ENCODE measurements at regions not wholly inside any gene's neighbourhood (a gene's known extent, or its start where the extent isn't known, plus 50 kb on each side); places are given as distances from the start of the nearest gene placed in this dataset.

GRCh38 chr10:36390221-36390620 lies 735.2 kb upstream of the ANKRD30A start:
- no peak for DNase-seq (ENCODE audit: low read depth in 2 of 3, low spot score in 1 of 3)

DNA sequence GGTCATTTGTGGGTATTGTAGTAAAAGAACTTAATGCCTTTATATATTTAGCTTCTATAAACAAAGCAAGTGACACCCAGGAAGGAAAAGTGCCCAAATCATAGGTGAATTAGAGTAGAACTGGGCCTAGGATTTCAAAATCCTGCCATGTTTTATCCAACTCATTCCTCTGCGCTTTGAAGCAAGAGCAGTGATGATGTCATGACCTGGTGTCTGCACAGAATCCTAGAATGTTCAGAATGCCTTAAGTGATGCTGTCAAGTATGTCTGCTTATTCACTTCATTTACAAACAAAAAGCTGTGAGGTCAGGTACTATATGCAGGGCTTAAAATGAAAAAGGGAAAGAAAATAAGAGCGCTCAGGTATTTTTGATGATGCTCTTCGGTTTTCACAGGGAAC lies 737.2 kb upstream of the ANKRD30A start:
- DNase-seq (ENCODE audit: low read depth in 2 of 3, low spot score in 1 of 3): no peak

DNA sequence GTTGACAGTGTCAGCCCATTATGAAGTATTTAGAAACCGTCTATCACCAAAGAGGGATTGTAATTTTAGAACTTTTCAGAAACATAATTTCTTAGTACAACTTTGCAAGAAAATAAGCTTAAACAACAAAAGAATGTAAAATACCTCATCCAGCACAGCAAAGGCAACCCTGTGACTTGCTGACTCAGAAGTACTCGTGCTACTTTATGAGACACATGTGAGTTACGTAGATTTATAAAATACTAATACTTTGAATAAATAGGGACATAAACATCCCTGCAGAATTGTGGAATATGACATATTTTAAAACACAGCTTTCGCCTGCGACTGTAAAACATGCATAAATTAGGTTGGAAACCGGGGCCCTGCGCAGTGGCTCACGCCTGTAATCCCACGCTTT lies 739.7 kb upstream of the ANKRD30A start:
- DNase-seq (ENCODE audit: low read depth in 2 of 3, low spot score in 1 of 3): no peak

DNA sequence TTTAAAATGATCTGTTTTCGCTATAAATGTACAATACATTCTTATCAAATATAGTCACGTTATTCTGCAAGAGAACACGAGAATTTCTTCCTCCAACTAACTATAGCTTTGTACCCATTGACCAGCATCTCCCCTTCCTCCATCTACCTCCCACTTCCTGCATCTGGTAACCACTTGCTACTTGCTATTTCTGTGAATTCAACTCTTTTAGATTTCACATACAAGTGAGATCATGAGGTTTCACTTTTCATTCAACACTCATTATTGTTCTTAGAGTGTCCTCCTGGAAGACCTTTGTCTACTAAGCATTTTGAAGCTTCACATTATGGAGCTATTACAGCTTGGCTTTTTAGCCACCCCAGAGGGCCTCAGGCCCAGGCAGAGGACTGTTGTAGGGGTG lies 741.3 kb upstream of the FZD8 start:
- DNase-seq (ENCODE audit: low read depth in 2 of 3, low spot score in 1 of 3): no peak

GRCh38 chr10:36381748-36382147 lies 739.7 kb upstream of the FZD8 start:
- DNase-seq (ENCODE audit: low read depth in 2 of 3, low spot score in 1 of 3): no peak

- no peak for DNase-seq (ENCODE audit: low read depth in 2 of 3, low spot score in 1 of 3)
These were observed 738.4 kb upstream of the FZD8 start for GRCh38 chr10:36380538-36380937.

GRCh38 chr10:36375107-36375506 lies 733.0 kb upstream of the FZD8 start:
- no peak for DNase-seq (ENCODE audit: low read depth in 2 of 3, low spot score in 1 of 3)

- DNase-seq (ENCODE audit: low read depth in 2 of 3, low spot score in 1 of 3): no peak
These were observed 731.5 kb upstream of the FZD8 start for GRCh38 chr10:36373424-36374096.

DNA sequence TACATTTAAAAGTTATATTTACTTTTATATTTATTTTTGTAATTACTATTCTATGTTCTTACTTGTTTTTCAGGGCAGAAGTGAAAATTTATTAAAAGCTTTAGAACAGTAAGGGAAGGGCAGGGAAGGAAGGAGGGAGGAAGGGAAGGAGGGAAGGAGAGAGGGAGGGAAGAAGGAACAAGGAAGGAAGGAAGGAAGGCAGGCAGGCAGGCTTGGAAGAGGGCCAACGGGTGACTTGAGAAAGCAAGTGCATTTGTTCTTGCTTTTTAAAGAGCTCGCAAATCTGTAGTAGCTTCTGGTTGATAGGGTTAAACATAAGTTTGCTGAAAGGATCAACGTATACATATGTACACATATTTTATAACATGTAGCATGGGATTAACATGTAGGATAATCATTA lies 725.3 kb upstream of the FZD8 start:
- DNase-seq (ENCODE audit: low read depth in 2 of 3, low spot score in 1 of 3): no peak

- DNase-seq (ENCODE audit: low read depth in 2 of 3, low spot score in 1 of 3): no peak
These were observed 724.7 kb upstream of the FZD8 start for GRCh38 chr10:36366843-36367242.

GRCh38 chr10:36366065-36366464 lies 724.0 kb upstream of the FZD8 start:
- no peak for DNase-seq (ENCODE audit: low read depth in 2 of 3, low spot score in 1 of 3)

DNA sequence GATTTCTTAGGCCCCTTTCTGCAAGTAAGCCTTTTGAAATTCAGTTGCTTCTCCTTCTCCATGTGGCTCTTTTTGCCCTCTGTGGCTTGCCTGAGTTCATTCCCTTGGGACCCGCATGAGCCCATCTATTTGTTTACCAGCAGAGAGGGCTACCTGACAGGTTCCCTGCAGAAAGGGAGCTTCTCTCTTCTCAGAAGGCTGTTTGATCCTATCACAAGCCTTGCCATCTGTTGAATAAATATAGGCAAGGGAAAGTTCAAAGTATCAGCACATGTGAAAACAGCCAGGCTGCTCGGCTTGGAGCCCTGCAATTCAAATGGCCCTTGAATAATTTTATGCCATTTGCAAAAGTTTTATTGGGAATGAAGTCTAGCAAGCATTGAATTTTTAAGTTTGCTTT lies 720.2 kb upstream of the FZD8 start:
- no peak for DNase-seq (ENCODE audit: low read depth in 2 of 3, low spot score in 1 of 3)

DNA sequence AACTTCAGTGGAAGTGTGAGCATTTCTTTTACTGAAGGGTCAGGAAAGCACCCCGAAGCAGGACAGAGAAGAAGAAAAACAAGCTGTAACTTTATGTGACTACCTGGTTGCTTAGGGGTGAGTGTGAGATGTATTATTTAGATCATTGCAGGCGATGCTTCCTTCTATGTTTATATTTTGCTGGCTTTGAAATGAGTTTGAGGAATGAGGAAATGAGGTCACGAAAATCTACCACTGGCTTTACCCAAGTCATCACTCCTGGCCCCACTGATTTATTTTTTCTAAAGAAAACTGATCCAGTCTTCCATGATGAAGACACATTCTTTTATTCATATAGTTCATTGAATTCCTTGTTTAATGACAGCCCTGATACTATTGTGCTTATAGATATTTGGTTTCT lies 716.6 kb upstream of the FZD8 start:
- DNase-seq (ENCODE audit: low read depth in 2 of 3, low spot score in 1 of 3): no peak

DNA sequence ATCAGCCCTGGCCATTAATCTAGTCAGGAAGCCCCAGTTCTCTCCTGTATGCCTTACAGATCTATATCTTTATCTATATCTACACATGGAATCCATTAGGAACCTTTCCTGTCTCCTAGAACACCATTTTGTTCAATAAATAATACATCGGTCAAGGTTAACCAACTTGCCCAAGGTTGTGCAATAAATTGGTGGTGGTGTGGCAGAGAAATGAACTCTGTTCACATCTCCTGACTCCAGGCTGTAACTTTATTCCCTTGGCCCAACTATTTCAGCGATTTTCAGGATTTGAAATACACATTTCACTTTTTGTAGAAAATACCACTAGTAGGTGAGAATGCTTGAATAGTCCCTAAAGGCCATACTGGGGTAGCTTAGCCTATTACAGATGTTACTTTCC lies 712.5 kb upstream of the FZD8 start:
- DNase-seq (ENCODE audit: low read depth in 2 of 3, low spot score in 1 of 3): no peak

GRCh38 chr10:36351159-36351558 lies 709.1 kb upstream of the FZD8 start:
- DNase-seq (ENCODE audit: low read depth in 2 of 3, low spot score in 1 of 3): no peak

DNA sequence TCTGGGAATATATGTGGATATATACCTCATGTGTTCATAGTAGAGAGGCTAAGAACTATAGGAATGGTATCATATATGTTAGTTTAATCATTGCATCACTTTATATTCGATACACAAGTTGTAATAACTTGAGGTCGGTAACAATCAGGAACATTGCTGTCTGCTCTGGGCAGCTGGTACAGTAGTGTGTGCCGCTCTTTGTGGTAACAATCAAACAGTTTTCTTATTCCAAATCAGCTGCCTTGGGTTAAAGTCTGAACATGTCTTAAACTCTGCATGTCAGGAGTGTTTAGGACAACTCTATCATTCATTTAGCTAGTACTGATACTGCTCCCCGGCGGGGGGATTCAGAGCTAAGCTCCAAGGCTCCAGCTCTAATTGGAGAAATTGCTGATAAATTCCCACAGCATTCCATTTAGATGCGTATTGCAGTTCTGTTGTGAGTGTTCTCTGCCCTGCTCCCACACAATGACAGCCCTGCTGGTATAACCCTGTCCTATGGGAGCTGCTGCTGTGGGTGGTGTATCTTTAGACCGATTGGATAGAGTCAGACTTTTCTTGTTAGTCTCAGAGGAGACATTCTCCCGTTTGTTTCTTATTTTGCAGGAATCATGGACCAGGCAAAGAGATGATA lies 707.5 kb upstream of the FZD8 start:
- no peak for DNase-seq (ENCODE audit: low read depth in 2 of 3, low spot score in 1 of 3)

- DNase-seq (ENCODE audit: low read depth in 2 of 3, low spot score in 1 of 3): no peak
These were observed 703.7 kb upstream of the FZD8 start for GRCh38 chr10:36345807-36346206.

DNA sequence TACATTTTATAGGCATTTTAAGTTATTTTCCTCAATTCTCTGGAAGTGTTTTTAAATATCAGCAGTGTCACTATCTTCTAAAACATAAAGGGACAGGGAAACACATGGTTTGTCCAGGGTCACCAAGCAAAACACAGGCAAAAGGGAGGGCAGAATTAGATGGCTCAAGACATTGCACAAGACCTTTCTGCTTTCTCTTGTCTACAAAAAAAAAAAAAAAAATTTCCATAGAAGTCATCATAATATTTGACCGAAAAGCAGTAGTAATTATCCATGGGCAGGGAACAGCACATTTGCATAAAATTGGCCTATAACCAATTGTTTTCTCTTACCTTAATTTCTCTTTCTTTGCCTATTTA lies 703.1 kb upstream of the FZD8 start:
- DNase-seq (ENCODE audit: low read depth in 2 of 3, low spot score in 1 of 3): no peak

GRCh38 chr10:36344240-36345174 lies 702.4 kb upstream of the FZD8 start:
- DNase-seq (ENCODE audit: low read depth in 2 of 3, low spot score in 1 of 3): no peak

- DNase-seq (ENCODE audit: low read depth in 2 of 3, low spot score in 1 of 3): no peak
These were observed 700.7 kb upstream of the FZD8 start for GRCh38 chr10:36342781-36343180.

DNA sequence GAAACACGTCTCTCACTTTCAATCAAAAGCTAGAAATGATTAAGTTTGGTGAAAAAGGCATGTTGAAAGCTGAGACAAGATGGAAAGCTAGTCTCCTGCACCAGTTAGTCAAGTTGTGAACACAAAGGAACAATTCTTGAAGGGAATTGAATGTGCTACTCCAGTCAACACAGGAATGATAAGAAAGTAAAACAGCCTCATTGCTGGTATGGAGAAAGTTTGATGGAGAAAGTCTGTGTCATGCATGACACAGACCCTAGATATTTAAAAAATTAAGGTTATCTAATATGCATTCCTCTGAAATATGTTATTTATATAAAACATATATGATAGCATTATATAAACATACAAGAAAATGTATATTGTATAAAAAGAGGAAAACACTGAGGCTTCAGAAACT lies 699.4 kb upstream of the FZD8 start:
- DNase-seq (ENCODE audit: low read depth in 2 of 3, low spot score in 1 of 3): no peak

- no peak for DNase-seq (ENCODE audit: low read depth in 2 of 3, low spot score in 1 of 3)
These were observed 694.2 kb upstream of the FZD8 start for GRCh38 chr10:36336315-36336714.
